ENCODE measurements at regions not wholly inside any gene's neighbourhood (a gene's known extent, or its start where the extent isn't known, plus 50 kb on each side); places are given as distances from the start of the nearest gene placed in this dataset.

DNA sequence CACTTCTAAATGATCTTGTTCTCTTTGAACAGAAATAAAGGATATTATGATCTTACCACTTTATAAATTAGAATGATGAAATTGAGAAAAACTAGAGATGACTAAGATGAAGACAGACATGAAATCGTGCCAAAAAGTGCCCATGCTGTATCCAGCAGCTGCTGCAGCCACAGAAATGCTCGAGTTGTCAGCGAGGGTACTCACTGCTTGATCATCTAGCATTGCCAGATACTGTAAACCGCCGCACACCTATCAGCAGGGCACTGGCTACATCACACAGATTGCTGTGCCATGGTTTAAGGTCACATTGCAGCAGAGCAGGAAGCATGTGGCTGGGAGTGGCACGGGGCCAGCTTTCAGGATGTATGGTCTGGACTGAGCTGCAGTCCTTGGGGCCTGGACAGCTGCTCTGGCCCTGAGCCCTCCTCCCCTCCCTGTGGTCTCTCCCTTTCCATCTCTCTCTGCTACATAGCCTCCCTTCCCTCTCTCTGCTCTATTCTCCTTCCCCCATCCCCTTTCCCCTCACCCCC lies 51.0 kb upstream of the SEPTIN5 start (continued):
- TF ChIP-seq, protein P1, sequence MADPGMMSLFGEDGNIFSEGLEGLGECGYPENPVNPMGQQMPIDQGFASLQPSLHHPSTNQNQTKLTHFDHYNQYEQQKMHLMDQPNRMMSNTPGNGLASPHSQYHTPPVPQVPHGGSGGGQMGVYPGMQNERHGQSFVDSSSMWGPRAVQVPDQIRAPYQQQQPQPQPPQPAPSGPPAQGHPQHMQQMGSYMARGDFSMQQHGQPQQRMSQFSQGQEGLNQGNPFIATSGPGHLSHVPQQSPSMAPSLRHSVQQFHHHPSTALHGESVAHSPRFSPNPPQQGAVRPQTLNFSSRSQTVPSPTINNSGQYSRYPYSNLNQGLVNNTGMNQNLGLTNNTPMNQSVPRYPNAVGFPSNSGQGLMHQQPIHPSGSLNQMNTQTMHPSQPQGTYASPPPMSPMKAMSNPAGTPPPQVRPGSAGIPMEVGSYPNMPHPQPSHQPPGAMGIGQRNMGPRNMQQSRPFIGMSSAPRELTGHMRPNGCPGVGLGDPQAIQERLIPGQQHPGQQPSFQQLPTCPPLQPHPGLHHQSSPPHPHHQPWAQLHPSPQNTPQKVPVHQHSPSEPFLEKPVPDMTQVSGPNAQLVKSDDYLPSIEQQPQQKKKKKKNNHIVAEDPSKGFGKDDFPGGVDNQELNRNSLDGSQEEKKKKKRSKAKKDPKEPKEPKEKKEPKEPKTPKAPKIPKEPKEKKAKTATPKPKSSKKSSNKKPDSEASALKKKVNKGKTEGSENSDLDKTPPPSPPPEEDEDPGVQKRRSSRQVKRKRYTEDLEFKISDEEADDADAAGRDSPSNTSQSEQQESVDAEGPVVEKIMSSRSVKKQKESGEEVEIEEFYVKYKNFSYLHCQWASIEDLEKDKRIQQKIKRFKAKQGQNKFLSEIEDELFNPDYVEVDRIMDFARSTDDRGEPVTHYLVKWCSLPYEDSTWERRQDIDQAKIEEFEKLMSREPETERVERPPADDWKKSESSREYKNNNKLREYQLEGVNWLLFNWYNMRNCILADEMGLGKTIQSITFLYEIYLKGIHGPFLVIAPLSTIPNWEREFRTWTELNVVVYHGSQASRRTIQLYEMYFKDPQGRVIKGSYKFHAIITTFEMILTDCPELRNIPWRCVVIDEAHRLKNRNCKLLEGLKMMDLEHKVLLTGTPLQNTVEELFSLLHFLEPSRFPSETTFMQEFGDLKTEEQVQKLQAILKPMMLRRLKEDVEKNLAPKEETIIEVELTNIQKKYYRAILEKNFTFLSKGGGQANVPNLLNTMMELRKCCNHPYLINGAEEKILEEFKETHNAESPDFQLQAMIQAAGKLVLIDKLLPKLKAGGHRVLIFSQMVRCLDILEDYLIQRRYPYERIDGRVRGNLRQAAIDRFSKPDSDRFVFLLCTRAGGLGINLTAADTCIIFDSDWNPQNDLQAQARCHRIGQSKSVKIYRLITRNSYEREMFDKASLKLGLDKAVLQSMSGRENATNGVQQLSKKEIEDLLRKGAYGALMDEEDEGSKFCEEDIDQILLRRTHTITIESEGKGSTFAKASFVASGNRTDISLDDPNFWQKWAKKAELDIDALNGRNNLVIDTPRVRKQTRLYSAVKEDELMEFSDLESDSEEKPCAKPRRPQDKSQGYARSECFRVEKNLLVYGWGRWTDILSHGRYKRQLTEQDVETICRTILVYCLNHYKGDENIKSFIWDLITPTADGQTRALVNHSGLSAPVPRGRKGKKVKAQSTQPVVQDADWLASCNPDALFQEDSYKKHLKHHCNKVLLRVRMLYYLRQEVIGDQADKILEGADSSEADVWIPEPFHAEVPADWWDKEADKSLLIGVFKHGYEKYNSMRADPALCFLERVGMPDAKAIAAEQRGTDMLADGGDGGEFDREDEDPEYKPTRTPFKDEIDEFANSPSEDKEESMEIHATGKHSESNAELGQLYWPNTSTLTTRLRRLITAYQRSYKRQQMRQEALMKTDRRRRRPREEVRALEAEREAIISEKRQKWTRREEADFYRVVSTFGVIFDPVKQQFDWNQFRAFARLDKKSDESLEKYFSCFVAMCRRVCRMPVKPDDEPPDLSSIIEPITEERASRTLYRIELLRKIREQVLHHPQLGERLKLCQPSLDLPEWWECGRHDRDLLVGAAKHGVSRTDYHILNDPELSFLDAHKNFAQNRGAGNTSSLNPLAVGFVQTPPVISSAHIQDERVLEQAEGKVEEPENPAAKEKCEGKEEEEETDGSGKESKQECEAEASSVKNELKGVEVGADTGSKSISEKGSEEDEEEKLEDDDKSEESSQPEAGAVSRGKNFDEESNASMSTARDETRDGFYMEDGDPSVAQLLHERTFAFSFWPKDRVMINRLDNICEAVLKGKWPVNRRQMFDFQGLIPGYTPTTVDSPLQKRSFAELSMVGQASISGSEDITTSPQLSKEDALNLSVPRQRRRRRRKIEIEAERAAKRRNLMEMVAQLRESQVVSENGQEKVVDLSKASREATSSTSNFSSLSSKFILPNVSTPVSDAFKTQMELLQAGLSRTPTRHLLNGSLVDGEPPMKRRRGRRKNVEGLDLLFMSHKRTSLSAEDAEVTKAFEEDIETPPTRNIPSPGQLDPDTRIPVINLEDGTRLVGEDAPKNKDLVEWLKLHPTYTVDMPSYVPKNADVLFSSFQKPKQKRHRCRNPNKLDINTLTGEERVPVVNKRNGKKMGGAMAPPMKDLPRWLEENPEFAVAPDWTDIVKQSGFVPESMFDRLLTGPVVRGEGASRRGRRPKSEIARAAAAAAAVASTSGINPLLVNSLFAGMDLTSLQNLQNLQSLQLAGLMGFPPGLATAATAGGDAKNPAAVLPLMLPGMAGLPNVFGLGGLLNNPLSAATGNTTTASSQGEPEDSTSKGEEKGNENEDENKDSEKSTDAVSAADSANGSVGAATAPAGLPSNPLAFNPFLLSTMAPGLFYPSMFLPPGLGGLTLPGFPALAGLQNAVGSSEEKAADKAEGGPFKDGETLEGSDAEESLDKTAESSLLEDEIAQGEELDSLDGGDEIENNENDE (IDR thresholded peaks at IDR 0.05; ENCODE audit: insufficient replicate concordance, low read length), result no peak
- TF ChIP-seq BACH1 (IDR thresholded peaks at IDR 0.05; ENCODE audit: low read length), result no peak
- no peak for TF ChIP-seq CHD2 (IDR thresholded peaks at IDR 0.05; ENCODE audit: low read length)
- no peak for TF ChIP-seq SP2 (IDR thresholded peaks at IDR 0.05; ENCODE audit: low read length)
- no peak for TF ChIP-seq RBBP5 (IDR thresholded peaks at IDR 0.05; ENCODE audit: borderline replicate concordance, low read depth, low read length)
- no peak for TF ChIP-seq NANOG (IDR thresholded peaks at IDR 0.05; ENCODE audit: insufficient read depth, low read depth, low read length, poor library complexity, severe bottlenecking)
- TF ChIP-seq CREB1 (IDR thresholded peaks at IDR 0.05), result no peak
- no peak for TF ChIP-seq JUND (IDR thresholded peaks at IDR 0.05; ENCODE audit: low read length)
- no peak for TF ChIP-seq SP4 (IDR thresholded peaks at IDR 0.05; ENCODE audit: low read length)

Data from H1 (cell line).